ELR (cell line): ENCODE measurements at regions not wholly inside any gene's neighbourhood (a gene's known extent, or its start where the extent isn't known, plus 50 kb on each side); places are given as distances from the start of the nearest gene placed in this dataset.
"Not testable (repeated sequence)": the region's sequence is repeated elsewhere in the genome, so short reads cannot be mapped to it uniquely, and the experiment has no call there.

Source experiments
- DNase-seq: peaks from one replicate; pipeline ENCODE4 v3.0.0-alpha.2; 2015; ENCODE audit warnings: low read depth

DNA sequence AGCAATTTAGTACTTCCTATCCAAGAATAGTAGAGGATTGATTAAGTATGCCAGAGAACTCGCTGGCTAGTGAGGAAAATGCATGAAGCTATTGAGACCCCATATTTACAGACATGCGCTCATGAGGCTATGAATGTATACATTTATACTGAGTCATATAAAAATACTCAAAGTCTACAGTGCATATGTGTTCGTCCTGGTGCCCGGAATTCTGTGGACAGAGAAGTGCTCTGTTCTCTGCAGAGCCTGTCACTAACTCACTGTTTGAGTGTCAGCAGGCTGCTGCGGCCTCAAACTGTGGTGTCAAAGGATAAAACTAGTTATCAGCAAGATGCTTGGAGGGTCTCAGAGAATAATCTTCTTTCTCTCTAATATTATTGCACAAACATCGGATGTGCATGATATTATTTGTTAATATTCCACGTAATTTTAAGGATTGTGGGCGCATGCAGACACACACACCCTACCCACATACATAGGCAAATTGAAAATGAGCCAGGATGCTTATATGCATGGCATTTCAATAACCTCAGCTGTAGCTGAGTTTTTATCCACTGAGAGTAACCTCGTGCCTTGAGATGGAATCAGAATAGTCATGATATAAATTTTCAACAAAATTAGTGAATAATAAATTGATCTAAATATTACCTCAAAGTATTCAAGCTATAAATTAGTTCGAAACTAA, 50.0 kb upstream of the TSC22D2 start:
- no peak for DNase-seq

DNA sequence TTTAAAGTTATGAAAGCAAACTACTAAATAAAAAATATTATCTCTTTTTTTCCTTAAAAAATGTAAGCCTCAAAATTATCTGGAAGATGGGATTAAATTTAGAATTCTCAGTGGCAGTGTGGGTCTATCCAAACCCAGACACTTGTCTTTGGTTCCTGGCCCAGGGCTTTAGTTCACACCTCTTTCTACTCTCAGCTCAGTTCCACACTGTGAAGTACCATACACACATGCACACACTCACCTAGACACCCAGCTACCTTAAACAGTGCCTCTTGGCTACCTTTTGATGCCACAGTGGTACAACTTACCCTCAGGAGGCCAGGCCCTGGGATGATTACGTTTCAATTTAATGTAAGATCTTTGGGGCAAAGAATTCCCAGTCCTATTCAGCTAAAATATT, 51.0 kb upstream of the TSC22D2 start:
- DNase-seq, result no peak

DNA sequence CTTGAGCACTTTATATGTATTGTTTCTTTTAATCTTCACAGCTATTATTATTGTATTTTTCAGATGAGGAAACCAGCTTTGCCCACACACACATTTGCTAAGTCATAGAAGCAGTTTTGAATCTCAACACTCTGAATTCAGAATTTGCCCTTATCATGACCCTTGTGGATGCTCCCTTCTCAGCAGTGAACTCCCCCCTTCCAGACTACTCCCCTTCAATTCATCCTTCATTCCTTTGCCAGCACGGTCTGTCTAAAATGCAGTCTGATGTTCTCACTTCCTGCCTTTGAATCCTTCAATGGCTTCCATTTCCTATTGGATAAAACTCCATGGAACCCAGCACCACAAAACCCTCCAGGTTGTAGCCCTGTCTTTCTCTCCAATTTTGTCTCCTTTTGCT, 52.5 kb upstream of the TSC22D2 start:
- DNase-seq, result no peak

DNA sequence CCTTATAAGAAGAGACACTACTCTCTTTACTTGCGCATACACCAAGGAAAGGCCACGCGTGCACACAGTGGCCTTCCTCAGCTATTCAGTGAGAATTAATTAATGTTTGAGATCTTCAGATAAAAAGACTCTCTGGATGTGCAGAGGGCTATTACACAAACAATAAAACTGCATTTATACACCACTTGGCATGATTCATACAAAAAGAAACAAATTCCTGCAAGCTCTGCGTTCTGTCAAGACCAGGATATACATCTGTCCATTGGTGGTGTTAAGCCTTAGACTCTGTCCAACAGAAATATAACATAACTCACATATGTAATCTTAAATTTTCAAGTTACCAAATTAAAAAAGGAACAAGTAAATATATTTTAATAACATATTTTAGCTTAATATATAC, 55.2 kb upstream of the TSC22D2 start:
- no peak for DNase-seq

DNA sequence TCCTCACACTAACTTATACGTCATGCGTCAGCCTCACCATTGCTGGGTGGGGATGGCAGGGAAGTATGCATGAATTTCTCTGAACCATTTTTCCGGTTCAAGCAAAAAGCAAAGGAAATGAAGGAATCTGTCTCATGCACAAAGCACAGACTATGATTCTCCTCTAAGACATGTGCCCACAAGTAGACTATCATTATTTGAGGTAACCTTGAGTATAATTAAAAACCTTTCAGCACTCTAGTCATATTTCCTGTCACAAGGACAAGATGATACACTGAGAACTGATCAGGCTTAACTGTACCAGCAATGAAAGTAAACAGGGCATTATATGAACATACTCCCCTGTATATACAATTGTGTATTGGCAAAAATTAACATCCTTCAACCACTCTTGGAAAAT, 56.7 kb upstream of the TSC22D2 start:
- DNase-seq, result peak; percentile 45

DNA sequence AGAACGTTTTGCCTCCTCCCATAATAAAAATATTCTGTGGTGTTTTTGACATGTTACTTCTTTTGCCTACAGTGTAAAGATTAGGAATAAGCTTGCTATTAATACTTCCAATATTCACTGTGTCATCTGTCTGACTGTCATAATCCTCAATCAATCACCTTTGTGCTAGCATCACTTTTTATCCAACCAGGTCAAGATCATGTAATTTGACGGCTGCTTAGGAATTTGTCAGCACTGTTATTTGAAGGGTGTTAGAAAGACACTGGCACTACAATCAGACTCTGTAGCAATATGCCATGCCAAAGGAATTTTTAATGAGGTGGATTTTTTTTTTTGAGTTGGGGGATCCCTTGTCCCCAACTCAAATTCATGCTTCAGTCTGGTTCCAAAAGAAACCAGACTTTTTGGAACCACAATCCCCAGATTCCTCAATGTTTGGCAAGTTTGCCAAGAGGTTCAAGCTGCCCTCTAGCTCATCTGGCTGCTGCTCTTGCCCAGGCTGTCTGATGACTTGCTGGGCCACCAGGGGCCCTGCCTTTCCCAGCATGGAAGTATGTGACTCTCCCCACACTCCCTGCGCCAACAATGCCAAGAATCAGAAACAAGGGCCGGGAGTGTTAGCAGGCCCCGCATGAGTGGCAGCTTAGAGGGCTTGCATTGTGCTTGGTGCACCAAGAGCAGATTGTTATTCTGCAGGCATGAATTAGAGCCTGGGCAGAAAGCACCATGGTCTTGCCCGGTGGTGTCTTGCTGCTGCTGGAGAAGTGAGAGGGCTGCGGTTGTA, 58.6 kb upstream of the TSC22D2 start:
- no peak for DNase-seq

DNA sequence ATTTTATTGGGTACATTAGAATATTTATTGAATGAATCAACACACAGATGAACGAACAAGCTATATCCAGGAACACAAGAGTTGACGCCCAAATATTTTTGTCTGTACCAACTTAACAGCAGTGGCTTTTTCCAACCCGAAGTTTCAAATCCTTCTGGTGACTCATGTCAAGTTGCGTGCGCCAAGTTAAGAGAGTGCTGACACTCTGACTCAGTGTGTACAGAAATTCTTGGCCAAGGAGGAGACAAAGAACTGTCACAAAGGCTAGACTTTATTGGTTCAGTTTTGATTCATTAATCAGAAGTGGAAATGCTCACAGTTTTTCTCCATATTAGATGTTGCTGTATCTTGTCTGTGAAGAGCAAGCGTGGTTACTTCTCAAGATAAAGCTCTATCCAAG, 59.6 kb upstream of the TSC22D2 start:
- peak; percentile 95 for DNase-seq

DNA sequence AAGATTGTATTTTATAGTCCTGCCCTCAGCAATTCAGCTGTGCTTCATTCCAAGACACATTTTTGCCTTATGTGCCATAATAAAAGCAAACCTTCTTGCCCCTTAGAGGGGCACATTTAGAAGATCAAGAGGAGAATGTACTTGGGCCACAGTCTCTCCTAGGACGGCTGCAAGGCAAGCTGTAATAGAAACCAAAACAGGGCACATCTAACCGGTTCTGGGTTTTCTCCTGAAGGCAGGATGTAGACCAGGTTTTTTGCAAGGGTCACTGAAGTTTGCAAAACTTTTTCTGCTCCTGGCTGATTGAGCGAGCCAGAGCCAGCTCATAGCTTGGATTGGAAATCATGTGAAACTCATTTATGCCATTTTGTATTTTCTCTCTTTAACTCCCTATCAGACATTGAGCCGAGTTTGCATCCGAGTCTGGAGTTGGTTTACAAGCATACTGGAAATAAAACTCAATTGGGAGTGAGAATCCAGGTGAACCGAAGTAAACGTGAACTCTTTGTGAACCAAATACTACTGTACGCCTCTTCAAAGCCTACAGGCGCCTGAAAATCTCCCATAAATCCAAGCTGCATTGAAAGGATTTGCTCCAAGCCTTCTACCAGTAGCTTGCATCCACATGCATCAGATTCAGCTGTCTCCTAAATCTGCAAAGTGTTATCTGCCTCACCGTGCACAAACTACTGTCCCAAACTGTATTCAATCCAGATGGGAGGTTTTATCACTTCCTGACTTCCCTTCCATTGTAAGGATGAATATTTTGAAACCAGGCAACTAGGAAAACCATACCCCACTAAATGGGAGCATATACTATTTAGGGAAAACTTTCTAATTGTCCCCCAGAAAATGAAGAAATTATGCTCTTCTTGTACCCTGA, 60.9 kb upstream of the TSC22D2 start:
- peak; percentile 37 for DNase-seq

DNA sequence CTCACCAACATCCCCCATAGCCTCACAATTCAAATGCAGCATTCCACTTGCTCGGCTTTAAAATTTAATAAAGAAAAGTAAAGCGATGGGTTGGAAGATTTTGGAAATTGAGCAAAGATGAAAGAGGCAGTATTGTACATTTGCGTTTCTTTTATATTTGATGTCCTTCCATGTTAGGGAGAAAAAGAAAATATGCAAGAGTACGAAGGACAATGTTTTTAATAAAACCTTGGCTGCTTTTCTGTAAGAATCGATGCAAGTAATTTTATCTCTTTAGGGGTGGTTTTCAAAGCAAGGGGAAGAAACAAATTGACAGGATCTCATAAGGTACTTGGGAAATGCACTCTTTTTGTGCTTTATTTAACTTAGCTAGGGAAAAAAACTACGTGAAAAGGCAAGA, 61.8 kb upstream of the TSC22D2 start:
- no peak for DNase-seq

DNA sequence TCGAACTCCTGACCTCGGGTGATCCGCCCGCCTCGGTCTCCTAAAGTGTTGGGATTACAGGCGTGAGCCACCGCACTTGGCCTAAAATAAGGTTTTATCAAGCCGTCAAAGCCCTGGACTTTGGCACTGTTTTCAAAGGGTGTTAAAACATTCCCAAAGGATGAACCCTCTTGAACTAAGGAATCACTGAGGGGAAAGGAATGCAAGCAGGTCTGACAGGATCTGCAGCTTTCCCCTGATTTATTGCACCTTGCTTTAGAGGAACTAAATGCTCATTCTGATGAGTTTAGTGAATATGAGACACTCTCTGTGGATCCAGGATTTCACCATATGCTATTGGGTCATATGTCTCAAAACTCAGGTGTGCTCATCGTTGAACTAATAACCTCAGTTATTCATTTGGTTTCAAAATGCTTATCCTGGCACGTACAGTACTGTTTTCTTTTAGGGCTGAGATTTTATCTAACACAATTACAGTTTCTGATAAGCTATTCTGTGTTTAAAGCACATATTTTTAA, 63.0 kb upstream of the TSC22D2 start:
- DNase-seq, result peak; percentile 61

DNA sequence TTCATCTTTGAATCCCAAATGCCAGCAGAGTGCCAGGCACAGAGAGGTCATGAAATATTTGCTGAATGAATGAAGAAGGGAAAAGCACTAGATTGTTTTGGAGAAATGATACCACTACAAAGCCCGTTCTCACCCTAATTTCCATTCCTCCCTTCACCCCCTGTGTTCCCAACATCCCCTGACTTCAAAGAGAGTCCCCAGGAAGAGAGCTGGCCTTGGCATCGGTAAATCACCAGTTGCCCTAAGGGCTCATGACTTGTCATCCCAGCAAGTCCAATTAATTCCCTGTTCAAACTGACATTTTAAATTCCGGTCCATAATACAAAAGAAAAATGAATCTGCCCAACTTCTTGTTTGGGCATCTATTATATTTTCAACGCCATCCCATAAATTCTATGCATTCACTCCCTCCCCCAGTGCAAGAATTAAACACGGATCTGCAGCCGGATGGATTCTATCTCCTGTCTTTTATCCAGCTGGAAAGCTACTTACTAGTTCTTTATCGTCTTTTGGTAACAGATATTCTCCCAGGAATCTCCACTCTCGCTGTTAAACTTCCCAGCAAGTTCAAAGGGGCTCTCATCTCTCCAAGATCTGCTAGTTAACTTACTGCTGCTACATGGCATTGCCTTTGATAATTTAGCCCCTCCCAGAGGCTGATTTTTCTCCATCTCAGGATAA, 63.9 kb upstream of the TSC22D2 start:
- DNase-seq, result no peak

DNA sequence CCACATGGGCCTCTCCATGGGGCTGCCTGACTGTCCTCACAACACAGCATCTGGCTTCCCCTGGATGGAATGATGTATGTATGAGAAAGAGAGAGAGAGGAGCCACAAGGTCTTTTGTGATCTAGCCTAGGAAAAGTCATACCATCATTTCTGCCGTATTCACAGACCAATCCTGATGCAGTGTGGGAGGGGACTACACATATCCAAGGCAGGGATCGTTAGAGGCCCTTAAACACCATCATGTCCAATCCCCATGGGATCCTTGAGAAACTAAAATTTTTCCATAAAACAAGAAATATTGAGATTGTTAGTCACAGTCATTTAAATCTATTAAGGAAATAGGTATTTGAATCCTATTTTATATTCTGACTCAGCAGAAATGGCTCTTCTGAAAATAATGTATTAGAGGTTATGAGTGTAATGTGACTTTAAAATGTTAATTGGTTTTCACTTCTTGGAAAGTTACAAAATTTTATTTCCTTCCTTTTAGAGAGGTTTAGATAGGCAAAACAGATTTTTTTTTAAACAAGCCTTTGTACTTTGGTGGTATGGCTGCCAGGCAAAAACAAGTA, 65.1 kb upstream of the TSC22D2 start:
- no peak for DNase-seq

DNA sequence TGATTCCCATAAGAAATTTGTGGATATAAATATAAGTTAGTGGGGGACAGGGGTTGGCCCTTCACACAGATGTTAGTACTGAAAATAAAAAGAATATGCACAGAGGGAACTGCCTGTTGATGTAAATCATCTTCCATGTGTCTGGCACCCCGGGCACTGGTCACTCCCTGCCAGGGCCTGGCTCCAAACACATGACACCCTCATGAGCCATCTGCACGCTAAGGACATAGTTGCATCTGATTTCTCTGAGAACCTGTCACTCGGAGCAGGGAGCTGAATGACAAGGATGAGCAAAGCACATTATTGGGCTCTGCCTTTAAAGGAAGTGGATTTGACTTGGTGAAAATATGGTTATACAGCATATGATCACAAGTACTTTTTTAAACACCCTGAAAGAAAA, 66.2 kb upstream of the TSC22D2 start:
- DNase-seq, result no peak

DNA sequence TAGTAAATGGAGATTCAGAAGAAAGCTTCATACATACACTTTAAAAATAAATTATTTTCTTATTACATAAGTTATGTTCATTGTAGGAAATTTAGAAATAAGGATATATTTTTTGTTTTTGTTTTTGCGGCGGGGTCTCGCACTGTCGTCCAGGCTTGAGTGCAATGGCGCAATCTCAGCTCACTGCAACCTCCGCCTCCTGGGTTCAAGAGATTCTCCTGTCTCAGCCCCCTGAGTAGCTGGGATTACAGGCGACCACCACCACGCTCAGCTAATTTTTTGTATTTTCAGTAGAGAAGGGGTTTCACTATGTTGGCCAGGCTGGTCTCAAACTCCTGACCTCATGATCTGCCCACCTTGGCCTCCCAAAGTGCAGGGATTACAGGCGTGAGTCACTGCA, 71.7 kb upstream of the TSC22D2 start:
- DNase-seq, result not testable (repeated sequence)

DNA sequence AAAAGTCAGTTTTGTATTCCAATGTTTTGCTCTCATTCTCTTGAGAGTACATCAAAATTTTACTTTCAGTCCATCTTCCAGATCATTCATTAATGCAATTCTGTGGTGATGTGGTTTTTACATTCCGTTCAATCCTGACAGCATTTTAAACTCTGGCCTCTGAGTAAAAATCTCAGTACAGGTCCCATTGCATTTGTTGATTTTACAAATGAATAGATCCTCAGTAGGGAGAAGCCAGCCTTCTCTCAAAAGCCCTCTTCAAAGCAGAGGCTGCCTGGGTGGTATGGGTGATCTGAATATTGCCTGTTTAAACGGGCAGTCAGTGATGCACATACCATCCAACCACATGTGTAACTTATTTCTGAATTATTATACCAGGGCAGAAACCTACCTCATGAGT, 72.5 kb upstream of the TSC22D2 start:
- no peak for DNase-seq

DNA sequence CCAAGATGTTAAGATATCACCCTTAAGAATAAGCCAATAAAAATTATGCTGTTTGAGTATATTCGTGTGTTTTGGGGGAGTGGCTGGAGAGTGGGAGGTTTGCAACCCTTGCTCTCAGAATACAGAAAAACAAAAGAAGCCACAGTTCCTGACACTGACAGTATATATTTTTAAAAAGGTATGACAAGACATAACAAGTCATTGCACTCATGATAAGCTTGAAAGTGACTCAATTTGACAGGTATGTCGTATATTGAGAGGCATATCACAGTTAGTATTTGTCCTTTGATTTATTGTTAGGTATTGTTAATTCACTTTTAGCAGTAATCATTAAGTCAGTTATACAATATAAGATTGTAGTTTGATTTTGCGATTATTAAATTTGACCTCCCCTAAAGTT, 73.1 kb upstream of the TSC22D2 start:
- no peak for DNase-seq

DNA sequence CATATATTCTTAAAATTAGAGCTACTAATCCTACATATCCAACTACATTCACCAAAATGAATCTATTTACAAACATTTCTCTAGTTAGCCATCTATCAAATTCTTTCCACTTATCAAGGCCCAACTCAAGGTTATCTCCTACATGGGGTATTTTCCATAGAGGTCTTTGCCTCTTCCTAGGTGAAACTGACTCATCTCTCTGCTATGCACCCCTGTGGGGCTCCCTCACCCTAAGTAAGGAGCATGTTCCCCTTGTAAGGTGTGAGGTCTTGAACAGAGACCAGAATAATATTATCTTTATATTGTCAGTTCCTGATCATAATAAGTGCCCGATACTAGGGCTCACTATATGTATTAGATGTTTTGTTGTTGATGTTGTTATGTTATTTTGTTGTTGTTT, 74.6 kb upstream of the TSC22D2 start:
- no peak for DNase-seq

DNA sequence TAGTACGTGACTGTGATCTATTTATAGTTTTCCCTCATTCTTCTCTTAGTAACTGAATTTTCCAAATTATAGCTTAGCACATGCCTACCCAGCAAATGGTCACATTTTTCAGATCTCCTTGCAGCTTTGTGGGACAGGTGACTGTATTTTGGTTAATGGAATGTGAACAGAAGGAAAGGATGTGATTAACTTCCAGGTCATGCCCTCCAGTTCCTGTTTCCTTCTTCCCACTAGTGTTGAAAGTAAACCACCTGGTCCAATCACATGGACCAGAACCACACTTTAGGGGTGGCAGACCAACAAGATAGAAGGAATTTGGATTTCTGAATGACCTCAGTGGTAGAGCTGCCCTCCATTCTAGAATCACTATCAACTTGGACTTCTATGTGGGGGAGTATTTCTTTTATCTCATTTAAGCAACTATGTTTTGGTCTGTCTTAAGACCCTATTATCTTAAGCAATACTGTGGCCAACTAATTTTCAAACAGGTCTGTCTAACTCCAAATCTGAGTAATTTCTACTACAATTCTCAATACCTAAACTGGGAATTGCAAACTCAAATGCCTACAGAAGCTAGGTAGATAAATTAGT, 76.0 kb upstream of the TSC22D2 start:
- DNase-seq, result peak; percentile 43

DNA sequence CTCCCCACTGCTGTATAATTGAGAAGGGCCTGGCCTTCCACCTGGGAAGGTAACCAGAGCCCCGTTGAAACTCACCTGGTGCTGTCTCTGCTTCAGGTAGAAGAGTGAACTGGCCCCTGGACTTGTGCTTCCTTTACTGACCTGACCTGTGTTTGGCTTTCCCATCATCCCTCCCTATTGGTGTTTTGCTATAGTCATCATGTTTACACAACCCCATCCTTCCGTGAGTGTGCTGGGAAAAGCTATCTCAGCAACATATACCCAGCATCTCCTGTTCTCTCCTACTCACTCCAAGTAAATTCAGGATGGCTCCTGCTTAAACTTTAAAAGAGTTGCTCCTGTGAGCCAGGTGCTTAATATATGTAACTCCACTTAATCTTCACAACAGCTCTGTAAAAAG, 77.2 kb upstream of the TSC22D2 start:
- no peak for DNase-seq

DNA sequence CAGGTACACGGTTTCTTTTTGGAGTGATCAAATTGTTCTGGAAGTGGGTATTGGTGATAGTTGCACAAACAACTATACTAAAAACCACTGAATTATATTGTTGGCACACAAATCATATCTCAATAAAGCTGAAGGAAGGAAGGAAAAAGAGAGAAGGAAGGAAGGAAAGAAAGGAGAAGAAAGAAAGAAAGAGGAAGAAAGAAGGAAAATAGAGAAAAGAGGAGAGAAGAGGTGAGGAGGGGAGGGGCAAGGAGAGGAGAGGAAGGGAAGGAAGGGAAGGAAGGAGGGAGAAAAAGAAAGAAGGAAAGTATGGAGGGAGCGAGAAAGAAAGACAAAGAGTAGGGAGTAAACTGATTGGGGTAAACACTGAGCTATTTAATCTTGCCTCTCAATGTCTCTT, 77.9 kb upstream of the TSC22D2 start:
- no peak for DNase-seq

DNA sequence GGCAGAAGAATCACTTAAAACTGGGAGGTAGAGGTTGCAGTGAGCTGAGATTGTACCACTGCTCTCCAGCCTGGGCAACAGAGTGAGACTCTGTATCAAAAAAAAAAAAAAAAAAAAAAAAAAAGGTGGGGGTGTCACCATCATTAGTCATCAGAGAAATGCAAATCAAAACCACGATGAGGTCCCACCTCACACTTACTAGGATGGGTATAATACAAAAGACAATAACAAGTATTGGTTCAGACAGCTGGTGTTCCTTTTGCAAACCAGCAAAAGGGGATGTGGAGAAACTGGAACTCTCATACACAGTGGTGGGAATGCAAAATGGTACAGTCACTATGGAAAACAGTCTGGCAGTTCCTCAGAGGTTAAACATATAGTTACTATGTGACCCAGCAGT, 78.7 kb upstream of the TSC22D2 start:
- peak; percentile 42 for DNase-seq
